A673 (cell line): ENCODE measurements at regions not wholly inside any gene's neighbourhood (a gene's known extent, or its start where the extent isn't known, plus 50 kb on each side); places are given as distances from the start of the nearest gene placed in this dataset.

ENCODE experiments used
- BruUV-seq: library from RNA; stranded (reverse); fragments of 400-500 nt; replicated peaks from 2 replicates; lab custom pipeline; 2021; lab: Mats Ljungman, UMichigan
- CTCF ChIA-PET: fragments of 300-600 bp; sonication (Branson Sonifier 250); formaldehyde crosslinking; loops from one replicate; lab custom pipeline; 2022; ENCODE audit warnings: antibody characterized with exemption; lab: Charles Lee
- POLR2A ChIA-PET: fragments of 300-600 bp; sonication (Branson Sonifier 250); formaldehyde crosslinking; loops from one replicate; lab custom pipeline; 2022; ENCODE audit warnings: antibody characterized with exemption; ENCODE audit not compliant: low non-redundant PET; lab: Charles Lee
- DNase-seq: peaks from one replicate; pipeline ENCODE4 v3.0.0-alpha.2; 2015; ENCODE audit warnings: low spot score
- H3K27ac ChIP-seq: fragments of 200-600 bp; sonication (generic); 2 replicates; pipeline ENCODE4 v1.5.1; 2016; ENCODE audit warnings: mixed run types, low read depth, mild to moderate bottlenecking, mixed read lengths, antibody characterized with exemption, low read length; ENCODE audit not compliant: poor library complexity, severe bottlenecking
- H3K27me3 ChIP-seq: fragments of 200-600 bp; sonication (generic); replicated peaks from 2 replicates; pipeline ENCODE4 v1.6.1; 2017; ENCODE audit warnings: mixed run types, low read depth, mild to moderate bottlenecking, mixed read lengths, antibody characterized with exemption, low read length; ENCODE audit not compliant: insufficient read depth, poor library complexity
- H3K36me3 ChIP-seq: fragments of 200-600 bp; sonication (generic); 2 replicates; pipeline ENCODE4 v1.6.1; 2016; ENCODE audit warnings: mixed run types, mild to moderate bottlenecking, mixed read lengths, antibody characterized with exemption, low read length; ENCODE audit not compliant: insufficient read depth, poor library complexity, severe bottlenecking
- H3K4me1 ChIP-seq: fragments of 200-600 bp; sonication (generic); 2 replicates; pipeline ENCODE4 v1.6.1; 2017; ENCODE audit warnings: mixed run types, mild to moderate bottlenecking, mixed read lengths, antibody characterized with exemption, low read length; ENCODE audit not compliant: insufficient read depth, poor library complexity, severe bottlenecking
- H3K4me3 ChIP-seq: fragments of 200-600 bp; sonication (generic); 2 replicates; pipeline ENCODE4 v1.5.1; 2016; ENCODE audit warnings: low read depth, mixed run types, mild to moderate bottlenecking, mixed read lengths, low read length; ENCODE audit not compliant: poor library complexity, severe bottlenecking
- H3K9me3 ChIP-seq: fragments of 200-600 bp; sonication (generic); 2 replicates; pipeline ENCODE4 v1.6.1; 2016; ENCODE audit warnings: mixed run types, low read depth, mild to moderate bottlenecking, mixed read lengths, antibody characterized with exemption, low read length; ENCODE audit not compliant: poor library complexity, severe bottlenecking
- EZH2 ChIP-seq: fragments of 200-600 bp; sonication (generic); IDR thresholded peaks from 2 replicates; pipeline ENCODE4 v1.6.1; 2017; ENCODE audit warnings: borderline replicate concordance, low read depth, mild to moderate bottlenecking, mixed read lengths, antibody characterized with exemption, low read length; ENCODE audit not compliant: poor library complexity, severe bottlenecking
- intact Hi-C: fragments of 100-400 bp; cut with micrococcal nuclease; formaldehyde crosslinking; loops from one replicate; pipeline ENCODE4 v1.10.0; 2022; ENCODE audit not compliant: unreplicated experiment
- TF ChIP-seq, protein P1 (sequence below): fragments of 300-800, 200-600 bp; sonication (generic); conservative IDR thresholded peaks from 2 replicates; pipeline ENCODE4 v1.5.1; 2017; ENCODE audit warnings: low read depth, mild to moderate bottlenecking, antibody characterized with exemption, low read length, moderate library complexity, mixed read lengths

DNA sequence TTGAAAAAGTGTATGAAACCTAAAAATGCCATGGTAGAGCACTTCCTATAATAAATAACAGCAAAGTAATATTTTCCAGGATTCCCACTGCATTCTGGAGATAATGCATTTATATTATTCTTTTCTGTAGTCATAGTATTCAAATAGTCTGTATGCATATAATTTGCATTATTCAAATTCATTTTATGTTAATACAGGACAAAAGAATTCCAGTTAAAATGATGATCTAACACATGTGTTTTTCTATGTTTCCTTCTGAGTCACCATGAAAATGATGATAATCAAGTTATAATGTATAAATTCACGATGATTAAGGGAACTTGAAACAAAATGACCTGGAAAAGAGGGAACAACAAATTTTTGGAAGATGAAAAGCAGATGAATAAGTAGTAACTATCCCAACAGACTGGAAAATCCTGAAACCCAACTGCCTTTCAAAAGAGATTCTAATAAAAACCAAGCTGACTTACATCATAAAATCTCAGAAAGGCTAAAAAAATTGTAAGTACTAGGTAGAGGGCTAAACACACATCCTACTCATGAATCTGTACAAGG is 358.6 kb upstream of the PAPPA start:
- no peak overlapping the region for H3K27ac ChIP-seq
- CTCF ChIA-PET, result no interaction called here
- no peak overlapping the region for H3K4me3 ChIP-seq
- no peak for DNase-seq
- POLR2A ChIA-PET, result no interaction called here
- TF ChIP-seq, protein P1, sequence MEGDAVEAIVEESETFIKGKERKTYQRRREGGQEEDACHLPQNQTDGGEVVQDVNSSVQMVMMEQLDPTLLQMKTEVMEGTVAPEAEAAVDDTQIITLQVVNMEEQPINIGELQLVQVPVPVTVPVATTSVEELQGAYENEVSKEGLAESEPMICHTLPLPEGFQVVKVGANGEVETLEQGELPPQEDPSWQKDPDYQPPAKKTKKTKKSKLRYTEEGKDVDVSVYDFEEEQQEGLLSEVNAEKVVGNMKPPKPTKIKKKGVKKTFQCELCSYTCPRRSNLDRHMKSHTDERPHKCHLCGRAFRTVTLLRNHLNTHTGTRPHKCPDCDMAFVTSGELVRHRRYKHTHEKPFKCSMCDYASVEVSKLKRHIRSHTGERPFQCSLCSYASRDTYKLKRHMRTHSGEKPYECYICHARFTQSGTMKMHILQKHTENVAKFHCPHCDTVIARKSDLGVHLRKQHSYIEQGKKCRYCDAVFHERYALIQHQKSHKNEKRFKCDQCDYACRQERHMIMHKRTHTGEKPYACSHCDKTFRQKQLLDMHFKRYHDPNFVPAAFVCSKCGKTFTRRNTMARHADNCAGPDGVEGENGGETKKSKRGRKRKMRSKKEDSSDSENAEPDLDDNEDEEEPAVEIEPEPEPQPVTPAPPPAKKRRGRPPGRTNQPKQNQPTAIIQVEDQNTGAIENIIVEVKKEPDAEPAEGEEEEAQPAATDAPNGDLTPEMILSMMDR, result no peak
- TF ChIP-seq EZH2, result no peak
- H3K36me3 ChIP-seq, result no peaks in the 10 kb centered on the region
- intact Hi-C loops, result no loop called here
- H3K4me1 ChIP-seq, result no peaks in the 10 kb centered on the region
- no peaks in the 10 kb centered on the region for H3K27me3 ChIP-seq
- BruUV-seq, result no TSS peak
- no peaks in the 10 kb centered on the region for H3K9me3 ChIP-seq

DNA sequence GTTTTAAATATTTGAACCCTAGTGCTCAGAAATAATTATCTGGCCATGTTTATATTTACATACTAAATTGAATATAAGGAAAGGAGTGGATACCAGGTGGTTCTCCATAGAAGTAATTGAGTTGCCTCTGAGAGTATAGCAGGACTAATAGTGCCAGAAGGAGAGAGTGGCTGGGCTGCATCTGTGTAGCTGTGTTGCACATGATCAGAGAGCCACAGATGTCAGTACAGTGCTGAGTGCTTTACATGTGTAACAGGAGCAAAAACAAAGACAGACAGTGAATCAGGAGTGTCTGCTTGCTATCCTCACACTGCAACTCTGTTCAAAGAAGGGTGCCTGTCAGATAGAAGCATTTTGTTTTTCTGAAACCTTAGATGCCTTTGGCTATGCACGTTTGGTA is 353.9 kb upstream of the PAPPA start:
- no peaks in the 10 kb centered on the region for H3K27me3 ChIP-seq
- BruUV-seq, result no TSS peak
- POLR2A ChIA-PET, result no interaction called here

DNA sequence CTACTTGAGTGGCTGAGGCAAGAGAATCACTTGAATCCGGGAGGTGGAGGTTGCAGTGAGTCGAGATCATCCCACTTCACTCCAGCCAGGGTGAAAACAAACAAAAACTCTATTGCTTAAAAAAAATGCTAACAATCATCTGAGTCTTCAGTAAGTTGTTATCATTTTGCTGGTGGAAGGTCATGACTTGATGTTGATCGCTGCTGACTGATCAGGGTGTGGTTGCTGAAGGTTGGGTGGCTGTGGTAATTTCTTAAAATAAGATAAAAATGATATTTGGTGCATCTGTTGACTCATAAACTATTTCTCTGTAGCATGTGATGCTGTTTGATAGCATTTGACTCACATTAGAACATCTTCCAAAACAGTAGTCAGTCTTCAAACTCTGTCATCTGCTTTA is 349.4 kb upstream of the PAPPA start:
- BruUV-seq, result no TSS peak
- ChIA-PET POLR2A (no interaction called here), CTCF (no interaction called here)

More for the DNA sequence above, 353.9 kb upstream of the PAPPA start:
- TF ChIP-seq EZH2, result no peak
- TF ChIP-seq, protein P1, result no peak
- H3K4me1 ChIP-seq, result no peaks in the 10 kb centered on the region
- no peak overlapping the region for H3K27ac ChIP-seq
- DNase-seq, result no peak
- CTCF ChIA-PET, result no interaction called here
- H3K36me3 ChIP-seq, result no peaks in the 10 kb centered on the region
- no peak overlapping the region for H3K4me3 ChIP-seq
- H3K9me3 ChIP-seq, result no peaks in the 10 kb centered on the region
- intact Hi-C loops, result no loop called here

More for the DNA sequence above, 349.4 kb upstream of the PAPPA start:
- no peaks in the 10 kb centered on the region for H3K4me1 ChIP-seq
- no peaks in the 10 kb centered on the region for H3K36me3 ChIP-seq
- no peaks in the 10 kb centered on the region for H3K27me3 ChIP-seq
- no peaks in the 10 kb centered on the region for H3K9me3 ChIP-seq
- no peak overlapping the region for H3K27ac ChIP-seq
- intact Hi-C loops, result no loop called here
- DNase-seq, result no peak
- no peak for TF ChIP-seq EZH2
- TF ChIP-seq, protein P1, result no peak
- no peak overlapping the region for H3K4me3 ChIP-seq
